ENCODE measurements at regions not wholly inside any gene's neighbourhood (a gene's known extent, or its start where the extent isn't known, plus 50 kb on each side); places are given as distances from the start of the nearest gene placed in this dataset.

- peak; percentile 69 to 71 for TF ChIP-seq RAD21 (IDR thresholded peaks at IDR 0.05 in 1 of 2, conservative IDR thresholded peaks at IDR 0.05 in 1 of 2; ENCODE audit: low read depth in 2 of 2, low read length in 2 of 2)
Observed at GRCh38 chr3:157618075-157618760, 115.0 kb upstream of the VEPH1 start (continued).
